ENCODE measurements at regions not wholly inside any gene's neighbourhood (a gene's known extent, or its start where the extent isn't known, plus 50 kb on each side); places are given as distances from the start of the nearest gene placed in this dataset.

GRCh38 chr3:130266817-130267216 lies 78.7 kb upstream of the COL6A5 start:
- FAIRE-seq (no peak), DNase-seq (ENCODE audit: low read depth, low spot score) (no peak)
- Histone ChIP-seq H3K36me3 (ENCODE audit: control insufficient read depth in 2 of 2, extremely low read depth in 1 of 2, insufficient read depth in 2 of 2, low read length in 2 of 2) (no peaks in the 10 kb centered on the region), H3K9me1 (replicated peaks; ENCODE audit: control insufficient read depth, extremely low read depth, insufficient read depth, low read length) (no peaks in the 10 kb centered on the region), H3K79me2 (ENCODE audit: control insufficient read depth, insufficient read depth, low read length) (no peaks in the 10 kb centered on the region), H3K27me3 (ENCODE audit: control insufficient read depth in 2 of 2, insufficient read depth in 2 of 2, low read length in 2 of 2) (peaks cover 11 to 15% of the 10 kb centered on the region in 2 experiments), H4K20me1 (replicated peaks; ENCODE audit: control insufficient read depth, extremely low read depth, insufficient read depth, low read length) (no peaks in the 10 kb centered on the region), H3K4me3 (replicated peaks in 1 of 3; ENCODE audit: insufficient read depth in 1 of 3, low read depth in 1 of 3, low read length in 3 of 3) (no peak overlapping the region), H3K9me3 (replicated peaks; ENCODE audit: control insufficient read depth, insufficient read depth, low read length) (no peaks in the 10 kb centered on the region), H3K4me1 (ENCODE audit: control insufficient read depth, extremely low read depth, insufficient read depth, low read length) (peaks cover 14% of the 10 kb centered on the region), H3K27ac (ENCODE audit: insufficient read depth, low read depth, low read length) (no peak overlapping the region), H2AFZ (ENCODE audit: low read depth, low read length) (no peak overlapping the region), H3K9ac (replicated peaks; ENCODE audit: extremely low read depth, insufficient read depth, low read length) (no peak overlapping the region), H3K4me2 (ENCODE audit: insufficient read depth, low read length) (no peak overlapping the region)
- TF ChIP-seq CTCF (IDR thresholded peaks at IDR 0.05; ENCODE audit: extremely low read depth in 1 of 2, insufficient read depth in 1 of 2, low read depth in 1 of 2, low read length in 2 of 2) (no peak), EZH2 (IDR thresholded peaks at IDR 0.05; ENCODE audit: borderline replicate concordance, low read depth, low read length, severe bottlenecking) (no peak), MAX (IDR thresholded peaks at IDR 0.05; ENCODE audit: insufficient read depth, insufficient read length) (no peak), GATA2 (IDR thresholded peaks at IDR 0.05; ENCODE audit: insufficient read depth, insufficient read length, low read depth, low read length) (no peak), MYC (IDR thresholded peaks at IDR 0.05; ENCODE audit: low read depth, low read length) (no peak), JUN (IDR thresholded peaks at IDR 0.05; ENCODE audit: borderline replicate concordance, insufficient read depth, insufficient read length, low read depth) (no peak), POLR2A (IDR thresholded peaks at IDR 0.05; ENCODE audit: low read depth, low read length) (no peak), FOS (IDR thresholded peaks at IDR 0.05; ENCODE audit: borderline replicate concordance, insufficient read depth, low read length) (no peak), POLR2AphosphoS5 (IDR thresholded peaks at IDR 0.05; ENCODE audit: insufficient read depth, low read depth, low read length) (no peak)
- CTCF ChIA-PET, result interaction anchor here (3.4 kb wide), 1 partner anchor 9 kb away, joined by 18 read pairs; no protein-coding TSS in a partner anchor
- intact Hi-C loops (cut with micrococcal nuclease) (no loop called here), dilution Hi-C loops (cut with MboI; ENCODE audit: extremely low pct_ligation_motif_present, low sequenced_read_pairs) (no loop called here)
- no TSS peak for BruUV-seq (replicated peaks)
- POLR2A ChIA-PET, result no interaction called here

Measured in endothelial cell of umbilical vein (primary cell).